K562 (cell line): ENCODE measurements at regions not wholly inside any gene's neighbourhood (a gene's known extent, or its start where the extent isn't known, plus 50 kb on each side); places are given as distances from the start of the nearest gene placed in this dataset.

Experiments used
- FOXM1 ChIP-seq, 2 experiments: fragments of 450-650 bp in 1 of 2; sonication (generic) in 1 of 2; formaldehyde crosslinking in 1 of 2; IDR thresholded peaks; 2 replicates each; pipeline versions ENCODE4 v1.6.1 to v1.9.0; 2017 to 2022; ENCODE audit warnings: low read depth in 2 of 2, mild to moderate bottlenecking in 2 of 2, missing genetic modification reagents in 1 of 2, moderate library complexity in 1 of 2
- MAFF ChIP-seq: IDR thresholded peaks from 2 replicates; pipeline ENCODE4 v1.6.1; 2012; ENCODE audit warnings: low read length, improper control_type of control experiment
- TCF7 ChIP-seq: sonication (generic); IDR thresholded peaks from 2 replicates; pipeline ENCODE4 v1.6.1; 2016; ENCODE audit warnings: antibody characterized with exemption, borderline replicate concordance

GRCh38 chr3:104510131-104510849 lies 856.4 kb upstream of the ALCAM start:
- no peak for TF ChIP-seq MAFF
- no peak for TF ChIP-seq FOXM1 (IDR thresholded peaks at IDR 0.05; ENCODE audit: low read depth)
- TF ChIP-seq FOXM1 (CRISPR knock-in tag; IDR thresholded peaks at IDR 0.05; ENCODE audit: low read depth) = no peak
- no peak for TF ChIP-seq TCF7
